ENCODE measurements at regions not wholly inside any gene's neighbourhood (a gene's known extent, or its start where the extent isn't known, plus 50 kb on each side); places are given as distances from the start of the nearest gene placed in this dataset.
A peak's percentile ranks its signal among the peaks of the same experiment; 100 is the strongest.

- Histone ChIP-seq H3K27ac (ENCODE audit: low read depth, low read length) (no peak overlapping the region), H3K79me2 (ENCODE audit: insufficient read depth, low read length) (no peaks in the 10 kb centered on the region), H3K4me2 (ENCODE audit: low read depth, low read length, poor library complexity, severe bottlenecking) (no peak overlapping the region), H3K36me3 (ENCODE audit: low read length) (no peaks in the 10 kb centered on the region), H4K20me1 (ENCODE audit: low read depth, low read length) (no peaks in the 10 kb centered on the region), H2AFZ (ENCODE audit: low read depth, low read length, severe bottlenecking) (no peak overlapping the region), H3K9ac (ENCODE audit: low read length) (no peak overlapping the region), H3K9me3 (ENCODE audit: insufficient read depth, low read length) (no peaks in the 10 kb centered on the region), H3K27me3 (ENCODE audit: low read length) (no peaks in the 10 kb centered on the region), H3F3A (ENCODE audit: insufficient read depth) (no peaks in the 10 kb centered on the region), H3K4me3 (ENCODE audit: insufficient read depth, low read length, poor library complexity, severe bottlenecking) (no peak overlapping the region), H3K9me2 (replicated peaks; ENCODE audit: insufficient read depth, low read length) (no peaks in the 10 kb centered on the region)
- TF ChIP-seq EZH2phosphoT487 (conservative IDR thresholded peaks at IDR 0.05; ENCODE audit: low read length) (no peak), CTCF (IDR thresholded peaks at IDR 0.05; ENCODE audit: insufficient read depth, low read length, poor library complexity, severe bottlenecking) (peak; percentile 54)
These were observed 205.9 kb upstream of the IGF1R start for GRCh38 chr15:98442379-98442833.

DNA sequence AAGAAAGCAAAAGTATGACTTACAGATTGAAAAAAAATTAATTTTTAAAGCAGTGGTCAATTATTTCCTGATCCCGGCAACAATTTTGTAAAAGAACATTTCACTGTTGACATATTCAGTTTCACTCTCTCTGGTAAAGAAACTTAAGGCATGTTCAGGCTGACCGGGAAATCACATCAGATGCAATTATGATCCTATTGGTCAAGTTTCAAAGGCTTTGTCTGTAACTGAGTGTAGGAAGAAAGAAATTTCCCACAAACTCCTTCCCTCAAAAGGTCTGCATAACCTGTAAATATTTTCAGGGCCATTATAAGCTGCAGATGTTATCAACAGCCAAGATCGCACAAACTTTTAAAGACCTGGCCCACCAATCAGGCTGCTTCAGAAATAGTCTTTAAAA, 205.4 kb upstream of the IGF1R start:
- no peak overlapping the region for H2AFZ ChIP-seq (ENCODE audit: low read depth, low read length, severe bottlenecking)
- no peaks in the 10 kb centered on the region for H3K9me3 ChIP-seq (ENCODE audit: insufficient read depth, low read length)
- no peaks in the 10 kb centered on the region for H4K20me1 ChIP-seq (ENCODE audit: low read depth, low read length)
- H3K9me2 ChIP-seq (replicated peaks; ENCODE audit: insufficient read depth, low read length), result no peaks in the 10 kb centered on the region
- H3F3A ChIP-seq (ENCODE audit: insufficient read depth), result no peaks in the 10 kb centered on the region
- no peak overlapping the region for H3K4me3 ChIP-seq (ENCODE audit: insufficient read depth, low read length, poor library complexity, severe bottlenecking)
- H3K9ac ChIP-seq (ENCODE audit: low read length), result no peak overlapping the region
- no peak overlapping the region for H3K4me2 ChIP-seq (ENCODE audit: low read depth, low read length, poor library complexity, severe bottlenecking)
- no peaks in the 10 kb centered on the region for H3K79me2 ChIP-seq (ENCODE audit: insufficient read depth, low read length)
- no peak overlapping the region for H3K27ac ChIP-seq (ENCODE audit: low read depth, low read length)
- no peaks in the 10 kb centered on the region for H3K36me3 ChIP-seq (ENCODE audit: low read length)
- TF ChIP-seq EZH2phosphoT487 (conservative IDR thresholded peaks at IDR 0.05; ENCODE audit: low read length) (no peak), CTCF (IDR thresholded peaks at IDR 0.05; ENCODE audit: insufficient read depth, low read length, poor library complexity, severe bottlenecking) (no peak)
- H3K27me3 ChIP-seq (ENCODE audit: low read length), result no peaks in the 10 kb centered on the region

GRCh38 chr15:98443526-98443925, 204.8 kb upstream of the IGF1R start:
- H3K27ac ChIP-seq (ENCODE audit: low read depth, low read length), result no peak overlapping the region
- TF ChIP-seq CTCF (IDR thresholded peaks at IDR 0.05; ENCODE audit: insufficient read depth, low read length, poor library complexity, severe bottlenecking) (no peak), EZH2phosphoT487 (conservative IDR thresholded peaks at IDR 0.05; ENCODE audit: low read length) (no peak)
- H3K4me2 ChIP-seq (ENCODE audit: low read depth, low read length, poor library complexity, severe bottlenecking), result no peak overlapping the region
- H3K9me2 ChIP-seq (replicated peaks; ENCODE audit: insufficient read depth, low read length), result no peaks in the 10 kb centered on the region
- H3K79me2 ChIP-seq (ENCODE audit: insufficient read depth, low read length), result no peaks in the 10 kb centered on the region
- H3K4me3 ChIP-seq (ENCODE audit: insufficient read depth, low read length, poor library complexity, severe bottlenecking), result no peak overlapping the region
- H3K9me3 ChIP-seq (ENCODE audit: insufficient read depth, low read length), result no peaks in the 10 kb centered on the region
- H2AFZ ChIP-seq (ENCODE audit: low read depth, low read length, severe bottlenecking), result no peak overlapping the region
- no peaks in the 10 kb centered on the region for H4K20me1 ChIP-seq (ENCODE audit: low read depth, low read length)
- no peak overlapping the region for H3K9ac ChIP-seq (ENCODE audit: low read length)
- H3K27me3 ChIP-seq (ENCODE audit: low read length), result no peaks in the 10 kb centered on the region
- H3K36me3 ChIP-seq (ENCODE audit: low read length), result no peaks in the 10 kb centered on the region
- H3F3A ChIP-seq (ENCODE audit: insufficient read depth), result no peaks in the 10 kb centered on the region
